ENCODE measurements at regions not wholly inside any gene's neighbourhood (a gene's known extent, or its start where the extent isn't known, plus 50 kb on each side); places are given as distances from the start of the nearest gene placed in this dataset.

DNA sequence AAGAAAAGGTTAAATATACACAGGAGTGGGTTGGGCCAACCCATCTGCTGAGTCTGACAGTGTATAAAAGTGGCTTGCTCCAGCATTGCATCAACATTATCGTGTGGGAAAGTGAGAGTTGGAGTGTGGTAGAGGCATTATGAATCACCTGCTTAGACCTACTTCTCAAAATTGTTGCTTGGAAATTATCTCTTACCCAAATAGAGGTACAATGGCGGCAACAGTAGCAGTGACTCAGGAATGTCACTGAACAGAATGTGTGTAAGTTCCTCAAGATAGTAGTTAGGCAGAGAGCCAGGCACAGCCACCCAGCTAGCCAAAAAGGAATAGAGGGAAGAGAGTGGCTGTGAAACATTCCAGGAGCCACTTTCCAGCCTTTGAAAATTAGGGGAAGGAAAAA lies 616.0 kb downstream of the NUP35 start:
- TF ChIP-seq POLR2AphosphoS5 (IDR thresholded peaks at IDR 0.05) (no peak), POLR2A (IDR thresholded peaks at IDR 0.05) (no peak)
